PC-3 (cell line): ENCODE measurements at regions not wholly inside any gene's neighbourhood (a gene's known extent, or its start where the extent isn't known, plus 50 kb on each side); places are given as distances from the start of the nearest gene placed in this dataset.

ENCODE experiments used
- ATAC-seq: fragments of 200-7000 bp; cut with Tn5 transposase; 2 replicates; pipeline ENCODE4 v1.9.1; 2020; ENCODE audit warnings: mild to moderate bottlenecking, moderate library complexity
- BruUV-seq: library from RNA; stranded (reverse); fragments of 400-500 nt; replicated peaks from 2 replicates; lab custom pipeline; 2021; lab: Mats Ljungman, UMichigan
- CTCF ChIA-PET: fragments of 300-600 bp; sonication (Branson Sonifier 250); formaldehyde crosslinking; loops from one replicate; lab custom pipeline; 2022; ENCODE audit warnings: antibody characterized with exemption; lab: Charles Lee
- POLR2A ChIA-PET: fragments of 300-600 bp; sonication (Branson Sonifier 250); formaldehyde crosslinking; loops from one replicate; lab custom pipeline; 2022; ENCODE audit warnings: antibody characterized with exemption; ENCODE audit not compliant: unreplicated experiment; lab: Charles Lee
- DNase-seq: peaks from one replicate; pipeline ENCODE4 v3.0.0-alpha.2; 2015
- H2AFZ ChIP-seq: fragments of 300-600 bp; sonication (generic); 2 replicates; pipeline ENCODE4 v1.6.0; 2016; ENCODE audit warnings: antibody characterized with exemption, low read length
- H3F3A ChIP-seq: fragments of 300-600 bp; sonication (generic); one replicate; pipeline ENCODE4 v1.6.0; 2017; ENCODE audit warnings: antibody characterized with exemption, low read length, control low read depth, mild to moderate bottlenecking; ENCODE audit not compliant: unreplicated experiment
- H3K27ac ChIP-seq: fragments of 300-600 bp; sonication (generic); 2 replicates; pipeline ENCODE4 v1.5.1; 2016; ENCODE audit warnings: mild to moderate bottlenecking, low read length
- H3K27me3 ChIP-seq: fragments of 300-600 bp; sonication (generic); 2 replicates; pipeline ENCODE4 v1.6.1; 2016; ENCODE audit warnings: low read length, mixed read lengths
- H3K36me3 ChIP-seq: fragments of 300-600 bp; sonication (generic); 2 replicates; pipeline ENCODE4 v1.6.1; 2016; ENCODE audit warnings: low read depth, mixed run types, low read length, mixed read lengths
- H3K4me1 ChIP-seq: fragments of 300-600 bp; sonication (generic); 2 replicates; pipeline ENCODE4 v1.5.1; 2016; ENCODE audit warnings: low read length; ENCODE audit not compliant: insufficient read depth
- H3K4me2 ChIP-seq: fragments of 300-600 bp; sonication (generic); 2 replicates; pipeline ENCODE4 v1.6.0; 2016; ENCODE audit warnings: low read length
- H3K4me3 ChIP-seq: fragments of 300-600 bp; sonication (generic); 2 replicates; pipeline ENCODE4 v1.5.1; 2016; ENCODE audit warnings: mild to moderate bottlenecking, low read length, mixed read lengths
- H3K79me2 ChIP-seq: fragments of 300-600 bp; sonication (generic); 2 replicates; pipeline ENCODE4 v1.6.1; 2017; ENCODE audit warnings: low read length, mixed read lengths
- H3K9ac ChIP-seq: fragments of 300-600 bp; sonication (generic); 2 replicates; pipeline ENCODE4 v1.6.0; 2016; ENCODE audit warnings: mild to moderate bottlenecking, low read length
- H3K9me2 ChIP-seq: fragments of 300-600 bp; sonication (generic); replicated peaks from 2 replicates; pipeline ENCODE4 v1.6.1; 2016; ENCODE audit warnings: mixed run types, low read length, mixed read lengths
- H3K9me3 ChIP-seq: fragments of 300-600 bp; sonication (generic); 2 replicates; pipeline ENCODE4 v1.6.1; 2016; ENCODE audit warnings: low read length, mixed read lengths
- H4K20me1 ChIP-seq: fragments of 300-600 bp; sonication (generic); 2 replicates; pipeline ENCODE4 v1.6.1; 2016; ENCODE audit warnings: low read length, mixed read lengths
- EZH2 ChIP-seq: fragments of 300-600 bp; sonication (generic); IDR thresholded peaks from one replicate; pipeline ENCODE4 v1.6.1; 2017; ENCODE audit warnings: antibody characterized with exemption, mild to moderate bottlenecking, low read length; ENCODE audit not compliant: unreplicated experiment
- EZH2phosphoT487 ChIP-seq: fragments of 300-600 bp; sonication (generic); IDR thresholded peaks from 2 replicates; pipeline ENCODE4 v1.6.1; 2018; ENCODE audit warnings: mild to moderate bottlenecking, antibody characterized with exemption, low read length, borderline replicate concordance
- intact Hi-C: fragments of 100-400 bp; cut with micrococcal nuclease; formaldehyde crosslinking; loops from 2 replicates; pipeline ENCODE4 v1.9.0; 2023
- TF ChIP-seq, protein P1 (sequence below): fragments of 300-600 bp; sonication (generic); conservative IDR thresholded peaks from 2 replicates; pipeline ENCODE4 v1.5.1; 2017; ENCODE audit warnings: antibody characterized with exemption, low read depth, mild to moderate bottlenecking, low read length

DNA sequence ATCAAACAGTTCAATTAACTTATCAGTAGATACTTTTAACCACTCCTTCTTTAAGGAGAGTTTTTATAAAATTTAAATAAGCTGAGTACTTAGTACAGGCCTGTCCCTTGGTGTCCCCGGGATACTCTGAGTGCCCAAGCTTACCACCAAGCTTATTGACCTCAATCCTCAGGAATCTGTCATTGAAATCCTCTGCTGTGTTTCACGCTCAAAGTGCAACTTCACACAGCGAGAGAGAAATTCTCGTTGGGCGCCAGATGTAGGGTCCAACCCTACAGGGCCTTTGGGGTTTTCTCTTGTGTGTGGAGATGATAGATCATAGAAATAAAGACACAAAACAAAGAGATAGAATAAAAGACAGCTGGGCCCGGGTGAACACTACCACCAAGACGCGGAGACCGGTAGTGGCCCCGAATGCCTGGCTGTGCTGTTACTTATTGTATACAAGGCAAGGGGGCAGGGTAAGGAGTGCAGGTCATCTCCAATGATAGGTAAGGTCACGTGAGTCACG lies 65.3 kb upstream of the ARL4D start:
- DNase-seq (no peak), ATAC-seq (no peak)
- Histone ChIP-seq H3F3A (no peaks in the 10 kb centered on the region), H3K9ac (no peak overlapping the region), H3K4me1 (no peaks in the 10 kb centered on the region), H3K27ac (no peak overlapping the region), H2AFZ (no peak overlapping the region), H3K9me2 (no peaks in the 10 kb centered on the region), H4K20me1 (no peaks in the 10 kb centered on the region), H3K9me3 (no peaks in the 10 kb centered on the region), H3K4me2 (no peak overlapping the region), H3K79me2 (no peaks in the 10 kb centered on the region), H3K27me3 (no peaks in the 10 kb centered on the region), H3K4me3 (no peak overlapping the region), H3K36me3 (no peaks in the 10 kb centered on the region)
- no TSS peak for BruUV-seq
- POLR2A ChIA-PET = interaction anchor here (1.2 kb wide), 1 partner anchor 23 kb away, joined by 4 read pairs; no protein-coding TSS in a partner anchor
- no peak for TF ChIP-seq EZH2phosphoT487
- no peak for TF ChIP-seq EZH2
- TF ChIP-seq, protein P1, sequence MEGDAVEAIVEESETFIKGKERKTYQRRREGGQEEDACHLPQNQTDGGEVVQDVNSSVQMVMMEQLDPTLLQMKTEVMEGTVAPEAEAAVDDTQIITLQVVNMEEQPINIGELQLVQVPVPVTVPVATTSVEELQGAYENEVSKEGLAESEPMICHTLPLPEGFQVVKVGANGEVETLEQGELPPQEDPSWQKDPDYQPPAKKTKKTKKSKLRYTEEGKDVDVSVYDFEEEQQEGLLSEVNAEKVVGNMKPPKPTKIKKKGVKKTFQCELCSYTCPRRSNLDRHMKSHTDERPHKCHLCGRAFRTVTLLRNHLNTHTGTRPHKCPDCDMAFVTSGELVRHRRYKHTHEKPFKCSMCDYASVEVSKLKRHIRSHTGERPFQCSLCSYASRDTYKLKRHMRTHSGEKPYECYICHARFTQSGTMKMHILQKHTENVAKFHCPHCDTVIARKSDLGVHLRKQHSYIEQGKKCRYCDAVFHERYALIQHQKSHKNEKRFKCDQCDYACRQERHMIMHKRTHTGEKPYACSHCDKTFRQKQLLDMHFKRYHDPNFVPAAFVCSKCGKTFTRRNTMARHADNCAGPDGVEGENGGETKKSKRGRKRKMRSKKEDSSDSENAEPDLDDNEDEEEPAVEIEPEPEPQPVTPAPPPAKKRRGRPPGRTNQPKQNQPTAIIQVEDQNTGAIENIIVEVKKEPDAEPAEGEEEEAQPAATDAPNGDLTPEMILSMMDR = no peak
- intact Hi-C loops = no loop called here
- CTCF ChIA-PET = no interaction called here

DNA sequence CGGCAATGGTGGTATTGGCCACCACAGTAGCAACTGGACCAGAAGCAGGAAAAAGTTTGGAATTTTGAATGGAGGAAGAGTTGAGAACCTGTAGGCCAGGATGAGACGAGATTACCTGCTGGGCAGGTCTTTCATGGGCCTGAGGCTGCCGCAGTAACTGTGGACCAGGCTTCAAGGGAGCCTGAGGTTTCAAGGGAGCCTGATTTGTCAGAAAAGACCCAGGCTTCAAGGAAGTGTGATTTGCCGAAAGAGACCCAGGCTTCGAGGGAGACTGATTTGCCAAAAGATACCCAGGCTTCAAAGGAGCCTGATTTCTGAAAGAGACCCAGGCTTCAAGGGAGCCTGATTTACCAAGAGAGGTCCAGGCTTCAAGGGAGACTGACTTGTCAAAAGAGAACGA lies 66.6 kb upstream of the ARL4D start:
- no peaks in the 10 kb centered on the region for H3K79me2 ChIP-seq
- no peaks in the 10 kb centered on the region for H3K9me3 ChIP-seq
- no peak for DNase-seq
- CTCF ChIA-PET = no interaction called here
- H3K4me2 ChIP-seq = no peak overlapping the region
- TF ChIP-seq, protein P1 = no peak
- TF ChIP-seq EZH2phosphoT487 = no peak
- TF ChIP-seq EZH2 = no peak
- H3K36me3 ChIP-seq = no peaks in the 10 kb centered on the region
- H2AFZ ChIP-seq = no peak overlapping the region
- intact Hi-C loops = no loop called here
- H4K20me1 ChIP-seq = no peaks in the 10 kb centered on the region
- POLR2A ChIA-PET = no interaction called here
- H3F3A ChIP-seq = no peaks in the 10 kb centered on the region
- H3K4me1 ChIP-seq = peaks cover 10% of the 10 kb centered on the region; the same call in 1 of the 2 replicates
- ATAC-seq = no peak
- no peaks in the 10 kb centered on the region for H3K27me3 ChIP-seq
- H3K9ac ChIP-seq = no peak overlapping the region
- no peak overlapping the region for H3K27ac ChIP-seq
- no peaks in the 10 kb centered on the region for H3K9me2 ChIP-seq
- BruUV-seq = no TSS peak
- no peak overlapping the region for H3K4me3 ChIP-seq

DNA sequence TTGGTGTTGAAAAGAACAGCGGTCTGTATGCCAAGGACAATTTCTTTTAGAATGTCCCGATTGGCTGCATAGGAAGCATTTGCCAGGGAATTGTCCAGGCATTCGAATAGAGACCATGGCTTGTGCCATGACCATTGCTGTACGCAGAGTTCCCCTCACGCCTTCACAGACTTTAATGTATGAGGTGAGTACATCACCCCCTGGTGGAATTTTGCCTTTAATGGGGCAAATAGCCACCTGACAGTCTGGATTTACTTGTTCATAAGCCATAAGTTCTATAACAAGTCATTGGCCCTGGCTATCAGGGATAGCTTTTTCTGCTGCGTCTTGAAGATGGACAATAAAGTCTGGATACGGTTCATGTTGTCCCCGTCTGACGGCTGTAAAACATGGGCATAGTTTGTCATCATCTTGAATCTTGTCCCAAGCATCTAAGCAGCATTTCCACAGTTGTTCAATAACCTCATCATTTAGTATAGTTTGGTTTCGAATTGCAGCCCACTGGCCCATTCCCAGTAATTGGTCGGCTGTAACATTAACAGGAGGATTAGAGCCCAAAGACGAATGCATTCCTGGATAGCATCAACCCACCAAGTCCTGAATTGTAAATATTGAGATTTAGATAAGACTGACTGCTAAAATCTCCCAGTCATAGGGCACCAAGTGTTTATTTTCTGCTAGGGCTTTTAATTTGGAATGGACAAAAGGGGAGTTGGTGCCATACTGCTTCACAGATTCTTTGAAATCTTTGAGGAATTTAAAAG lies 67.7 kb upstream of the ARL4D start:
- CTCF ChIA-PET = no interaction called here
- peaks cover 15% of the 10 kb centered on the region; the same call in 1 of the 2 replicates for H3K4me1 ChIP-seq
- no peaks in the 10 kb centered on the region for H3K79me2 ChIP-seq
- intact Hi-C loops = no loop called here
- no peak for ATAC-seq
- no peaks in the 10 kb centered on the region for H3K27me3 ChIP-seq
- no peak for DNase-seq
- H3K9me3 ChIP-seq = no peaks in the 10 kb centered on the region
- no peaks in the 10 kb centered on the region for H3K36me3 ChIP-seq
- no peak overlapping the region for H3K9ac ChIP-seq
- BruUV-seq = no TSS peak
- H3K4me3 ChIP-seq = no peak overlapping the region
- H3K27ac ChIP-seq = no peak overlapping the region
- no peaks in the 10 kb centered on the region for H3K9me2 ChIP-seq
- H4K20me1 ChIP-seq = no peaks in the 10 kb centered on the region
- POLR2A ChIA-PET = no interaction called here
- no peak overlapping the region for H3K4me2 ChIP-seq
- no peaks in the 10 kb centered on the region for H3F3A ChIP-seq
- no peak overlapping the region for H2AFZ ChIP-seq
- TF ChIP-seq EZH2 (no peak), EZH2phosphoT487 (no peak)
- TF ChIP-seq, protein P1 = no peak; the same call in 1 of the 2 replicates
